CD4-positive, alpha-beta T cell treated with Interleukin-15 for 1 hour (primary cell): ENCODE measurements at regions not wholly inside any gene's neighbourhood (a gene's known extent, or its start where the extent isn't known, plus 50 kb on each side); places are given as distances from the start of the nearest gene placed in this dataset.
"Not testable (repeated sequence)": the region's sequence is repeated elsewhere in the genome, so short reads cannot be mapped to it uniquely, and the experiment has no call there.

Source experiments
- DNase-seq: peaks from one replicate; pipeline ENCODE4 v3.0.0-alpha.2; 2020

- DNase-seq = not testable (repeated sequence)
Observed at GRCh38 chr16:70014915-70015314, 63.8 kb downstream of the CLEC18A start.

GRCh38 chr16:70016751-70017150 lies 65.6 kb downstream of the CLEC18A start:
- not testable (repeated sequence) for DNase-seq

GRCh38 chr16:70018254-70018653 lies 67.1 kb downstream of the CLEC18A start:
- DNase-seq = peak; percentile 37

- not testable (repeated sequence) for DNase-seq
Observed at GRCh38 chr16:70023207-70023606, 72.1 kb downstream of the CLEC18A start.

GRCh38 chr16:70023956-70024355 lies 72.8 kb downstream of the CLEC18A start:
- DNase-seq = not testable (repeated sequence)

GRCh38 chr16:70026165-70026854 lies 75.2 kb downstream of the CLEC18A start:
- peak; percentile 67 for DNase-seq

GRCh38 chr16:70032906-70033305 lies 81.2 kb upstream of the PDPR start:
- not testable (repeated sequence) for DNase-seq

GRCh38 chr16:70037913-70038312 lies 76.2 kb upstream of the PDPR start:
- DNase-seq = not testable (repeated sequence)

GRCh38 chr16:70040554-70040953 lies 73.6 kb upstream of the PDPR start:
- DNase-seq = not testable (repeated sequence)

- DNase-seq = not testable (repeated sequence)
Observed at GRCh38 chr16:70043538-70044067, 70.5 kb upstream of the PDPR start.

- not testable (repeated sequence) for DNase-seq
Observed at GRCh38 chr16:70046560-70046959, 67.6 kb upstream of the PDPR start.

- not testable (repeated sequence) for DNase-seq
Observed at GRCh38 chr16:70048083-70048482, 66.0 kb upstream of the PDPR start.

GRCh38 chr16:70058056-70058455 lies 56.1 kb upstream of the PDPR start:
- DNase-seq = not testable (repeated sequence)

GRCh38 chr16:70059429-70059828 lies 54.7 kb upstream of the PDPR start:
- DNase-seq = not testable (repeated sequence)

GRCh38 chr16:70060521-70061027 lies 53.6 kb upstream of the PDPR start:
- not testable (repeated sequence) for DNase-seq

GRCh38 chr16:70061671-70062218 lies 52.4 kb upstream of the PDPR start:
- DNase-seq = not testable (repeated sequence)

- DNase-seq = not testable (repeated sequence)
Observed at GRCh38 chr16:70062947-70063346, 51.2 kb upstream of the PDPR start.
